Endodermal cell (in vitro differentiated cells): ENCODE measurements at regions not wholly inside any gene's neighbourhood (a gene's known extent, or its start where the extent isn't known, plus 50 kb on each side); places are given as distances from the start of the nearest gene placed in this dataset.

Experiments
- DNase-seq: peaks from one replicate; pipeline ENCODE4 v3.0.0-alpha.2; 2017
- H3K27ac ChIP-seq: 2 replicates; pipeline ENCODE4 v1.5.1; 2013; ENCODE audit warnings: mild to moderate bottlenecking, low read depth, low read length, moderate library complexity
- H3K27me3 ChIP-seq: 2 replicates; pipeline ENCODE4 v1.6.1; 2013; ENCODE audit warnings: mild to moderate bottlenecking, low read length, moderate library complexity; ENCODE audit not compliant: insufficient read depth, control insufficient read depth, poor library complexity, severe bottlenecking
- H3K36me3 ChIP-seq: 2 replicates; pipeline ENCODE4 v1.7.0; 2013; ENCODE audit warnings: mild to moderate bottlenecking, low read length, moderate library complexity; ENCODE audit not compliant: control insufficient read depth, insufficient read depth
- H3K4me1 ChIP-seq: one replicate; pipeline ENCODE4 v1.7.0; 2013; ENCODE audit warnings: low read length; ENCODE audit not compliant: control insufficient read depth, insufficient read depth
- H3K4me3 ChIP-seq: 2 replicates; pipeline ENCODE4 v1.5.1; 2013; ENCODE audit warnings: mild to moderate bottlenecking, low read length, moderate library complexity
- H3K9ac ChIP-seq: 2 replicates; pipeline ENCODE4 v1.6.1; 2013; ENCODE audit warnings: mild to moderate bottlenecking, low read length, moderate library complexity; ENCODE audit not compliant: poor library complexity, severe bottlenecking; ENCODE audit errors: extremely low read depth
- H3K9me3 ChIP-seq: 2 replicates; pipeline ENCODE4 v1.6.1; 2013; ENCODE audit warnings: mild to moderate bottlenecking, low read length, moderate library complexity; ENCODE audit not compliant: control insufficient read depth
- H3K27ac Mint-ChIP-seq: 2 replicates; pipeline ENCODE4 v1.8.0; 2020; ENCODE audit warnings: mixed read lengths
- H3K27me3 Mint-ChIP-seq: 2 replicates; pipeline ENCODE4 v1.8.0; 2021; ENCODE audit warnings: mild to moderate bottlenecking, mixed read lengths; ENCODE audit not compliant: insufficient read depth
- H3K36me3 Mint-ChIP-seq: 2 replicates; pipeline ENCODE4 v1.8.0; 2020; ENCODE audit warnings: low read depth, mixed read lengths
- H3K4me1 Mint-ChIP-seq: 2 replicates; pipeline ENCODE4 v1.8.0; 2020; ENCODE audit warnings: mixed read lengths
- H3K4me3 Mint-ChIP-seq: 2 replicates; pipeline ENCODE4 v1.8.0; 2020; ENCODE audit warnings: mild to moderate bottlenecking, moderate library complexity, mixed read lengths
- H3K9me3 Mint-ChIP-seq: 2 replicates; pipeline ENCODE4 v1.8.0; 2020; ENCODE audit warnings: mild to moderate bottlenecking, mixed read lengths
- WGBS, 2 experiments: methylation state at CpG; one replicate each; pipeline versions ENCODE4 v1.1.5 to v1.1.7; 2013; ENCODE audit warnings: missing lambda C conversion rate in 2 of 2, mixed read lengths in 1 of 2; ENCODE audit not compliant: insufficient coverage in 1 of 2, insufficient read length in 1 of 2; 5-methylcytosine and 5-hydroxymethylcytosine counted together
- TF ChIP-seq, protein P1 (sequence below): fragments of 200-600 bp; sonication (generic); conservative IDR thresholded peaks from 2 replicates; pipeline ENCODE4 v1.5.0; 2021; ENCODE audit warnings: antibody characterized with exemption, mild to moderate bottlenecking

DNA sequence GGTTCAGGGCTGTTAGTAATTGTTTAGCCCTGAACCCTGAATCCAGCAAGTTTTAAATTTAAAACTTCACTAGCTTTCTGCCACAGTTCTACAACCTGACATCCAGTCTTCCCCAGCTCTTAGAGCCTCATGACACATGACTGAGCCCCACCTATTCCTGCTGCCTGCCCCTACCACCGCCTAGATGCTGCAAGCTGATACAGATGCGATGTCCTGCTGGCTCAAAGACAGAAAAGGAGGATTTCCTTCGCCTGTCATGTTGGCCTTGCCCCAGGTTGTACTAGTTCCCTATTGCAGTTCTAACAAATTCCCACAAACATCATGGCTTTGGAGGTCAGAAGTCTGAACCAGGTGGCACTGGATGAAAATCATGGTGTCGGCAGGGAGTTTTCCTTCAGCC lies 510.6 kb upstream of the PPP2R3A start:
- H3K4me3 ChIP-seq = peak overlapping the region; percentile 53
- H3K4me1 Mint-ChIP-seq = peaks cover 6% of the 10 kb centered on the region
- no peak overlapping the region for H3K9ac ChIP-seq
- TF ChIP-seq, protein P1, sequence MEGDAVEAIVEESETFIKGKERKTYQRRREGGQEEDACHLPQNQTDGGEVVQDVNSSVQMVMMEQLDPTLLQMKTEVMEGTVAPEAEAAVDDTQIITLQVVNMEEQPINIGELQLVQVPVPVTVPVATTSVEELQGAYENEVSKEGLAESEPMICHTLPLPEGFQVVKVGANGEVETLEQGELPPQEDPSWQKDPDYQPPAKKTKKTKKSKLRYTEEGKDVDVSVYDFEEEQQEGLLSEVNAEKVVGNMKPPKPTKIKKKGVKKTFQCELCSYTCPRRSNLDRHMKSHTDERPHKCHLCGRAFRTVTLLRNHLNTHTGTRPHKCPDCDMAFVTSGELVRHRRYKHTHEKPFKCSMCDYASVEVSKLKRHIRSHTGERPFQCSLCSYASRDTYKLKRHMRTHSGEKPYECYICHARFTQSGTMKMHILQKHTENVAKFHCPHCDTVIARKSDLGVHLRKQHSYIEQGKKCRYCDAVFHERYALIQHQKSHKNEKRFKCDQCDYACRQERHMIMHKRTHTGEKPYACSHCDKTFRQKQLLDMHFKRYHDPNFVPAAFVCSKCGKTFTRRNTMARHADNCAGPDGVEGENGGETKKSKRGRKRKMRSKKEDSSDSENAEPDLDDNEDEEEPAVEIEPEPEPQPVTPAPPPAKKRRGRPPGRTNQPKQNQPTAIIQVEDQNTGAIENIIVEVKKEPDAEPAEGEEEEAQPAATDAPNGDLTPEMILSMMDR = no peak
- H3K4me1 ChIP-seq = no peaks in the 10 kb centered on the region
- peaks cover 22% of the 10 kb centered on the region for H3K9me3 ChIP-seq
- H3K4me3 Mint-ChIP-seq = no peak overlapping the region
- H3K27ac Mint-ChIP-seq = no peak overlapping the region
- H3K9me3 Mint-ChIP-seq = peaks cover 11% of the 10 kb centered on the region
- H3K27ac ChIP-seq = no peak overlapping the region
- H3K36me3 Mint-ChIP-seq = no peaks in the 10 kb centered on the region
- DNase-seq = no peak
- H3K27me3 ChIP-seq = peaks cover 68% of the 10 kb centered on the region
- 81 to 90% methylated on average over 4 of the region's 4 CpGs for WGBS, 2 experiments
- H3K36me3 ChIP-seq = no peaks in the 10 kb centered on the region
- H3K27me3 Mint-ChIP-seq = peaks cover 73% of the 10 kb centered on the region

DNA sequence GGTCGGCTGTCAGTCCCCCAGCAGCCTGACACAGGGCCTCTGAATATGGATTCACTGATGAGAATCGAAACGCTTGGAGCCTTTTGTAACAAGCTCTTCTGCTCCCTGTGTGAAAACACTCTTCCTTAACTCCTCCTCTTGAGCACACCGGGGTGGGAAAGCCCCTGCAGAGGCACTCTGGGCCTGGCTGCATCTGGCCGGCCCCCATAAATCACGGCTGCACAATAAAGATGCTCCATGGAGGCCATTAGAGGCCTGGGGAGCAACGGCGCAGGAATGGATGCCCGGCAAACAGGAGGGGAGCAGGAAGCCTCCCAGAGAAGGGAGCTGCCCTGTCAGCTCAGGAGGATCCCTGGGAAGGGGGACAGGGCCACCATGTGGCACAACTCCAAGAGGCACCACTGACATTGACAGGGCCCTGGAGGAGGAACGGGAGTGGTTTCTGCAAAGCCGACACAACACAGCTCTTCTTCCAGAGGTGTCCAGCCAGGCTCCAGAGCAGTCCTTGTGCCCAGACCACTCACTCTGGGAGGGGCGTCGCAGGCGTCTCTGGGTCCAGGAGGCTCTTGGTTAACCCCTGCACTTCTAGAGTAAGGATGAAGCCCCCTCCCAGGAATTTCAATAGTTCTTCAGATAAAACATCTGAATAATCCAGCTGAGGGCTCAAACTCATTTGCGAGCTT lies 509.3 kb upstream of the PPP2R3A start:
- Histone ChIP-seq H3K4me3 (no peak overlapping the region), H3K36me3 (no peaks in the 10 kb centered on the region), H3K27me3 (peaks cover 76% of the 10 kb centered on the region), H3K9ac (no peak overlapping the region), H3K27ac (peak overlapping the region; percentile 56), H3K4me1 (no peaks in the 10 kb centered on the region), H3K9me3 (peaks cover 22% of the 10 kb centered on the region)
- no peaks in the 10 kb centered on the region for H3K36me3 Mint-ChIP-seq
- H3K27ac Mint-ChIP-seq = no peak overlapping the region
- WGBS, 2 experiments = 39 to 42% methylated on average over 7 to 15 of the region's 15 CpGs
- H3K9me3 Mint-ChIP-seq = peaks cover 11% of the 10 kb centered on the region
- peaks cover 70% of the 10 kb centered on the region for H3K27me3 Mint-ChIP-seq
- TF ChIP-seq, protein P1 = peak; percentile 82
- DNase-seq = peak; percentile 92
- no peak overlapping the region for H3K4me3 Mint-ChIP-seq
- peaks cover 6% of the 10 kb centered on the region for H3K4me1 Mint-ChIP-seq

DNA sequence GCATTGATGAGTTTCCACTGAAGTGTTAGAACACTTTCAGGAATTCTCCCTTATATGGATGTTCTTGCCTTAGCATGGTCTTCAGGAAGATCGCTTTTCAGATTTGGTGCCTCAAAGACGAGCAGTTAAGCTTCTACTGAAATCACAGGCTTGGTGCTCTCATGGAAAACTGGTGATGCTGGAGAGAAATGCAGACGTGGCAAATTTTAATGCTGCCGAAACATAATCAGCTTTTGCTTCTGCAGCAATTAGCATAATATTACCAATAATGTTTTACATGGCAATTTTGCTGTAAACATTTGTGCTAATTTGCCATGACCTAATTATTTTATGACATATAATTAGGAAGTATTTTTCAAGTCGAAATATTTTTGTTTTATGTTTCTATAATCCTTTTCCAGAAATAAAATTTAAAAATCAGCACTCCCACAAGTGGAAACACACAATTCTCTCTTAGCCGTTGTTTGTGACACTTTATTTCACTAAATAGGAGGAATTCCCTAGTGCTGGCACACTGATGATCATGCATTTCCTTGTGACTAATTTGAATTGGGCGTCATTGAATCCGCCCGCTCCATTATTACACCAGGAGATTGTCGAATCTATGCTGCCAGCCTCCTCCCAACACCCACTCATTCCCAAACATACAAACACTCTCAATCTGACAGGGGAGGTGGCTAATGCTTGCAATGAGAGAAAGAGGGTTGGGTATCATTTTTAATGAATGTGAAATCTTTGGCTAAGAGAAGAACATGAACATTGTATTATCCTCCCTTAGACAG lies 506.8 kb upstream of the PPP2R3A start:
- Histone ChIP-seq H3K4me1 (no peaks in the 10 kb centered on the region), H3K27me3 (peaks cover 62% of the 10 kb centered on the region), H3K9ac (no peak overlapping the region), H3K36me3 (no peaks in the 10 kb centered on the region), H3K4me3 (no peak overlapping the region), H3K27ac (no peak overlapping the region), H3K9me3 (peaks cover 21% of the 10 kb centered on the region)
- Mint-ChIP-seq H3K27ac (no peak overlapping the region), H3K4me3 (no peak overlapping the region), H3K27me3 (peaks cover 47% of the 10 kb centered on the region), H3K36me3 (no peaks in the 10 kb centered on the region), H3K4me1 (peaks cover 1% of the 10 kb centered on the region), H3K9me3 (peaks cover 11% of the 10 kb centered on the region)
- no peak for DNase-seq
- WGBS, 2 experiments = 86 to 89% methylated on average over 3 to 9 of the region's 10 CpGs
- TF ChIP-seq, protein P1 = no peak
